SKM-1 (cell line): ENCODE measurements at regions not wholly inside any gene's neighbourhood (a gene's known extent, or its start where the extent isn't known, plus 50 kb on each side); places are given as distances from the start of the nearest gene placed in this dataset.

ENCODE experiments used
- DNase-seq: peaks from one replicate; lab custom pipeline; 2025; ENCODE audit not compliant: unreplicated experiment; lab: John Stamatoyannopoulos, UW

DNA sequence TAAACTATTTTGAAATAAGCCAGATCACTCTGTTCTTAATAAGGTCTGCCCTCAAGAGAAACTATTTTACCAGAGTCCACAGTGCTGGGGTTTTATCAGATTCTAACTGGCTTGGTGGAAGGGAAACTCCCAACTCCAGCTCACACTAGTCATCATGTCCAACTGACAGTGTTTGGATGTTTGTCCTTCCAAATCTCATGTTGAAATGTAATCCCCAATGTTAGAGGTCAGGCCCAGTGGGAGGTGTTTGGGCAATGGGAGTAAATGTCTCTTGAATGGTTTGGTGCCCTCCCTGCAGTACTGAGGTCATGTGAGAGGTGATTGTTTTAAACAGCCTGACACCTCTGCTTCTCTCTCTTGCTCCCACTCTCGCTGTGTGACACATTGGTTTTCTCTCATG, 1301.0 kb upstream of the CDH8 start:
- no peak for DNase-seq

DNA sequence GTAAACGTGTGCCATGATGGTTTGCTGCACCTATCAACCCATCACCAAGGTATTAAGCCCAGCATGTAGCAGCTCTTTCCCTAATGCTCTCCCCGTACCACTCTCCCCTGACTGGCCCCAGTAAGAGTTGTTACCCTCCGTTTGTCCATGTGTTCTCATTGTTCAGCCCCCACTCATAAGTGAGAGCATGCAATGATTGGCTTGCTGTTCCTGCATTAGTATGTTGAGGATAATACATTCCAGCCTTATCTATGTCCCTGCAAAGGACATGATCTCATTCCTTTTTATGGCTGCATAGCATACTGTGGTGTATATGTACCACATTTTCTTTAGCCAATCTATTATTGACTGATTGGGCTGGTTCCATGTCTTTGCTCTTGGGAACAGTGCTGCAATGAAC, 1294.9 kb upstream of the CDH8 start:
- DNase-seq = no peak

DNA sequence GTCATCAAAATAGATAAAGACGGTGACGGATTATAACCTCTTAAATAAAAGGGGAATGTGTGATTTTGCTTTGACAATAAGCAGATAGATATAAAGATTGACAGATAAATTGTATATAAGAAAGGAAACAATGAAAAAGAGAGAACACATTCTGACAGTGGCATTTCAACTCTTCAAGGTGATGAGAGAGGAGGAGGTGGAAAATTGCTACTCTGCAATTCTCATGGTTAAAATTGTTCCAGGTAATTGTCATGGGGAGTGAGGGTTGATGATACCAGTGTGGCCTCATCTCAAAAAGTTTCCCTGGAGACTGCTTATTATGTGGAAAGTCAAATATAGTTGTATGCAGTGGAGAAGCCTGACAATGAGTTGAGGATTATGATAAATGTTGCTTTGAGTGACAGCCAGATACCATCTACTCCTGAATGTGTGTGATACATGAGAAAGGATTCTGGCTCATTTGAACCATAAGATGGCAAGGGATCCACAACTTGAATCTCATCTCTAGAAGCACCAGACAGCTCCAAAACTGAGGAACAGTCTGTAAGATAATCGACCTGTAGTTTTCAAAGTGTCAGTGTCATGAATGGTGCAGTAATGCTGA, 1290.6 kb upstream of the CDH8 start:
- DNase-seq = no peak

DNA sequence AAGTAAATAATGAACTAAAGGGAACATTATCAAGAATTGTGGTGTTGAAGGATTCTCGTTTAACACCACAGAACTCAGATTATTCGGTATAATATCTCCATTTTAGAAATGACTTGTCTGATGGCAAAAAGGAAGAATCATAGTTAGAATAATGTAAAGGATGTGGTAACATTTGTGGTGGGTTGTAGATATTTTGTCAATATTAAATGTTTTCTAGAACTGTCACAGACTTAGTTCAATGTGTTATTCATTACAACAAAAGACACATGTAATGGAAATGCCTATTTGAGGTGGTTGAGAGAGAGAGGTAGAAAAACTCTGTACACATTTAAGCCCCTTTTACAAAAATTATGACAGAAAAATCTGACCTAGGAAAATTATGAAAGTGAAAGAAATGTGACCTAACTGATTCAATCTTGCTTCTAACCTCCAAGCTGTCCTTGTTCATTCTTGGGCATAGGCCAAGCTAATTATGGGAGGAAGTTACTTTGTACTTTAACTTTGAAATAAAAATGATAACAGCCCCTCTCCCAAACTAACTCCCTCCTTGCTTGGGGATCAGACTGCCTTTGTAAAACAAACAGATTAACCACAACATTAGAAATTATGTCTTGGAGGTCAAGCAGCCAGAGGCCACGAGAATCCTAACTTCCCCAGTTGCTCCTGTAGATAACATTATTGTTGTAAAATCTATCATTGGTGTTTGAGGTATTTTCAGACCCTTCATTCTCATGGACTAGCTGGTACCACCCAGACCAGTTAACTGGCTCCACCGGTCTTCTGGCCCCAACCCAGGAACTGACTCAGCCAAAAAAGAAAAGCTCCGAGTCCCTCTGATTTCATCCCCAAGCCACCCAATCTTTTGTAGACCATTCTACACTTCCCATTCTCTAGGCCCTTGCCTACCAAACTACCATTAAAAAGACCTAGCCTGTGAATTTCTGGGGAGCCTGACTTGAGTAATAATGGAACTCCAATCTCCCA, 1287.8 kb upstream of the CDH8 start:
- no peak for DNase-seq

DNA sequence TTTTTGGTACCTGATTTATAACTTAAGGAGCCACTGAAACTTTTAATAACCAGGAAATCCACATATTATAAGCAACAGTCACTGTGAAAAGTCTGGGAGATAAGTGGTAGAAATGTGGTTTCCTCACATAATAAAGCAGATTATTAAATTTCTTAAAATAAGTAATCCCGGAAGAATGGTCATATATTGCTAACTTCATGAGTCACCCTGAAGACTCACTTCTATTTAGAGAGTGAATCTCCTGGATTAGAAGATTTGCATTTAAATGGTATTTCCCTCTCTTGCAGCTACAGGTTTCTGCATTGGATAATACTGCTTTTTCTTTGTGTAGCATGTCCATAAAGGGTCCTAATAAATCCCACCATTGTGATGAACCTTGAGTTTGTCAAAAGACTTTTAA, 1286.8 kb upstream of the CDH8 start:
- DNase-seq = no peak

DNA sequence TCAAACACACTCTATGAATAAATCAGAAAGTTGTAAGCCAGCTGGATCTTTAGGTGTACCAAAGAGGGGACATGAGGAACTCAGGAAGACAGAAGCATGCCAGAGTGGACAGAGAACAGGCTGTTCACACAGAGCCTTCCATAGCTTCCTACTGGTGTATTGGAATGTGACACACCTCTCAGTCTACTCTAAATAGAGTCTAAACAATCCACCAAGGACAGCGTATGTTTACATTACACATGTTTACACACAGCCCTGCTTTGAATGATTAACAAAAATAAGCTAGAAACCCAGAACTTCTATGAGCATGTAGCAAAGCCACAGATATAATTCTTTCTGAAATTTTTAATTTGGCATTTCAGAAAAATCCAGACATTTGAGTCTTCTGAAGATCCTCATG, 1279.0 kb upstream of the CDH8 start:
- DNase-seq = no peak

DNA sequence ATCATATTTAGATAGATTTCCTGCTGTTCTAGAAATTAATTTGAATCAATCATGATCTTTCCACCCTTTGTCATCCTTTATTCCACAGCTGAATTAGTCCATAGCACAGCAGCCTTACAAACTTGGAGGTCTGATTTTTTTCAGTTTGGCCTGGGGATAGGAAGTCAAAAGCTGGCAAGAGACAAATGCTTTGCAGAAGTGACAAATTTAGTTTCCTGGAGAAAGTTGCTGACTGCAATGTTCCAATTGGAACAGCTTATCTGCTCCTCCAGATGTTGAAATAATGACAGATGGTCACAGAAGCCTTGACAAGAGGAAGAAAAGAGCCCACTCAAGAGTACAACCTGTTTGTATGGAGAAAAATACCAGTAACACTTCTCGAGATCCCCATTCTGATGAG, 1276.1 kb upstream of the CDH8 start:
- DNase-seq = peak; percentile 31

DNA sequence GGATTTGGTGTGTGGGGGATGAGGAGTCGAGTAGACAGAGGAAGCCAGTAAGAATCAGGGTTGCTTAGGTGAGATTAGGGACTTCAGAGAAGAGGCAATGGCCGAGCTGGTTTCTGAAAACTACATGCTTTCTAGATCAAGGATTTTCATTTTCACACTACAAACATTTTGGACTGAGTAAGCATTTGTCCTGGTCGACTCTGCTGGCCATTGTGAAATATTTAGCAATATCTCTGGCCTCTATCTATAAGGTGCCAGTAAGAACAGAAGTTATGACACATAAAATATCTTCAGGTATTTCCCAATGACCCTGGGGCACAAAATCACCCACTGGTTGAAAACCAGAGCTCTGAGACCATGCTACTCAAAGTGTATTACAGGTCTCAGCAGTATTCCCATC, 1275.1 kb upstream of the CDH8 start:
- DNase-seq = no peak

DNA sequence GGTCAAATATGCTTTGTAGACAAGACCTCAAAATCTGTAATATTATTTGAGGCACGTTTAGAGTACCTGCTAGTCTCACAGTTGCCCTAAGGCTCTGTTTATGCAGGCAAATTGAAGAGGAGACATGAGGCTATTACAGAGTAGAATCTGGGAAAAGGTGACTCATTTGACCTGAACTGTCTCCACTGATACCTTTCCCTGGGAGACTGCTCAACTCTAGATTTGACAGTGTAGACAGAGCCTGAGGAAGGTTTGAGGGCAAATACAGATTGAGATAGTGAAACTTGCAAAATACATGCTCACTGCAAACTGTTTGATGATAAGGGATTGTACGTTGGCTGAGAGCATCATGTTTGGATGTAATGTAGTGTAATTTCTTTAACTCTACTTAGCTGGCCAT, 1266.6 kb upstream of the CDH8 start:
- DNase-seq = no peak

DNA sequence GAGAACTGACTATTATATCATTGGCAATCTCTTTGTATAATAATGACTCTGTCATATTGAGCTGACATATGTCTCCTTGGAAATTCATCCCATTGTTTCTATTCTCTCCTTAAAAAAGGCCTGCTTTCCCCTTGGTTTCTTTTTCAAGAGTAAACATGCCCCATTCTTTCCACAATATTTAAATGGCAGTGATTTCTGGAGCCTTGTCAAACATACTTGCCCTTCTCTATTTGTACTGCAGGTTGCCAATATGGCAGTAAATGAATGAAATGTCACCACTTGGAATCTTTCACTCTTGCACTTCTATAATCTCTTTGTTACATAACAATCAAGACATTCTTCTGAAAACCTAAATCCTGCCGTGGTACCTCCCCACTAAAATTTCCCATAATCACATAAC, 1265.1 kb upstream of the CDH8 start:
- no peak for DNase-seq

DNA sequence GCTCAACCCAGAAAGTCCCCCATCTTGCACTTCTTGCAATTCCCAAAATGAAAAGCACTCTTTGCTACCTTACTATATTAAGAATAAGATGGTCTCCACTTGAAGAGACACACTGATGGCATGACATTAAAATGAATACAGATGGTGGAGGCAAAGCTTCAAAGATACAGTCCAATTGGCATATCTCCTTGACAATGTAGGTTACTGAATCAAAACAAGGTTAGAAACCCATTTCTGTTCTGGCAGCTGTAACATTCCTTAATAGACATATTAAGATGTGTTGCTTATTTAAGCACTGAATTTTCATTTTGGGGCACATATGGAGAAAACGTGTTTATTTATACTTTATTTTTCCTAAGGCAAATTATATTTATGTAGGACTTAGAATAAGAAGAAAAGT, 1262.8 kb upstream of the CDH8 start:
- no peak for DNase-seq

DNA sequence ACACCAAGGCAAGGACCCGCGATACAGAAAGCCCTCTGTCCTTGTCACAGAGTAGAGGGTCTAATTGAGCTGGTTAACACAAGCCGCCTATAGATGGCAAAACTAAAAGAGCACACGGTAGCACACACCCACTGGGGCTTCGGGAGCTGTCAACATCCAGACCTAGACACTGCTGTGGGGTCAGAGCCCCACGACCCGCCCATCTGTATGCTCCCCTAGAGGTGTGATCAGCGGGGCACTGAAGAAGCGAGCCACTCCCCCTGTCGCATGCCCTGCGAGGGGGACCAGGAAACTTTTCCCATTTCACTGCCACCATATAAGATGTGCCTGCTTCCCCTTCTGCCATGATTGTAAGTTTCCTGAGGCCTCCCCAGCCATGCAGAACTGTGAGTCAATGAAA, 1255.8 kb upstream of the CDH8 start:
- no peak for DNase-seq

DNA sequence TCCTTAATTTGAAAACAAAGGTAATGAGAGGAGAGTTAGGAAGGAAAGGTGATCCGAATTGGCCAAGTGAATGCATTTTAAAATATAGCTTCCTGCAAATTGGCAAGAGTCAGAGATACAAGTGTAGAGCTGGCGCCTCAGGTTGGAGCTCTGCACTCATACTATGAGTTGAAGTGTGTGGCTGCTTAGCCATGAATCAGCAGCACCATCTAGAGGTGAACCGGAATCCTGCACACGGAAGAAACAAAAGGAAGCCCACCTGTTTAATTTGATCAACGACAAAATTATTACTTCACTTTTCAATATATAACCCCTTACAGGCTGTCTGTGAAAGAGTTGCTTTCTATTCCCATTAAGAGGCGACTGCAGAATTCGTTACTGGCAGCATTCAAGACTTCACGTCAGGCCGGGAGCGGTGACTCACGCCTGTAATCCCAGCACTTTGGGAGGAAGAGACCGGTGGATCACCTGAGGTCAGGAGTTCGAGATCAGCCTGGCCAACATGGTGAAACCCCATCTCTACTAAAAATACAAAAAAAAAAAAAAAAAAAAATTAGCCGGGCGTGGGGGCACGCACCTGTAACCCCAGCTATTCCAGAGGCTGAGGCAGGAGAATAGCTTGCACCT, 1253.7 kb upstream of the CDH8 start:
- DNase-seq = peak; percentile 3

DNA sequence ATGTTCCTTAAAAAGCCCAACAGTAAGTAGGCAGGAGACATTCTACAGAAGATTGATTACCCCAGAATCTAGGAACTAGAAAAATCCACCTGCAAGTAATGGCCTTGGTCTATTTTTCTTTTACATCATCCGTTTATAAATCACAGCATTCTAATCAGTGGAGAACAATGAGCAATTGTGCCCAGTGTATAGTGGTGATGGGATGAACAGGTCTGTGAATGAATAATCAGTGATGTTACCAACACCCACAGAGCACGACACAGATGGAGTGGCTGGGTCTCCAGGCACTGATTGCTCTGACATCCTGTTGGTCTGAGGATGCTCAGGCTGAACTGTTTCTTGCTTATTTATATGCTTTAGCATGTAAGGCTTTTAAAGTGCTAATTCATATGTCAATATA, 1251.2 kb upstream of the CDH8 start:
- no peak for DNase-seq

DNA sequence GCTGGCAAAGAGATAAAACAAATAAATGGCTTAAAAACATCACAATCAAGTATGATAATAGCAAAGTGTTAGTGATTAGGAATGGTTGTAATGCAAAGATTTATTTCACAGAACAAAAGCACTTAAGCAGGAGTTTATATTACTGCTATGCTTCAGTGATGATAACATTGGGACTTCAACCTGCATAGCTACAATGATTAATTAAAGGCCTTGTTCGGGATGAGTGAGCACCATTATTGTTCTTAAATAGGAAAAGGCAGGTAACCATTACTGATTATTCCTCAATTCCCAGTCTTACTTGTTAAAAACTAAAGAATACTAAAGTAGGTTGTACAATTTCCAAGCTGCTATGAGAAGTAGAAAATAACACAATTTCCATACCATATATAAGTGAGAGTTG, 1247.5 kb upstream of the CDH8 start:
- DNase-seq = no peak

DNA sequence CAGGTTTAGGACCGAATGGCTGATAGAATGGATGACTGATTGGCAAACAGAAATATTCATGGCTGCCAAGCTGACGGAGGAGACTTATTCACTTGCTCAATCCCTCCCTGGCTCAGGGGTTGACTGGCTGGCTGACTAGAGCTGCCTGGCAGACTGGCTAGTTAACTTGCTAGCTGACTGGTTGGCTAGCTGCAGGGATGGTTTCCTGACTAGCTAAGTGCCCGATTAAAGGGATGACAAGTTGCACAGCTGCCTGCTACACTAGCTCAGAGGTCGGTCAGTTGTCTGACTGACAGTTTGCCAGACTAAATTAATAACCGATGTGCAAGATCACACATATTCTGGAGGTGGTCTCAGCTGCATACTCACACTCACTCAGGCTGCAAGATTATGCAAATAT, 1208.4 kb upstream of the CDH8 start:
- DNase-seq = no peak

DNA sequence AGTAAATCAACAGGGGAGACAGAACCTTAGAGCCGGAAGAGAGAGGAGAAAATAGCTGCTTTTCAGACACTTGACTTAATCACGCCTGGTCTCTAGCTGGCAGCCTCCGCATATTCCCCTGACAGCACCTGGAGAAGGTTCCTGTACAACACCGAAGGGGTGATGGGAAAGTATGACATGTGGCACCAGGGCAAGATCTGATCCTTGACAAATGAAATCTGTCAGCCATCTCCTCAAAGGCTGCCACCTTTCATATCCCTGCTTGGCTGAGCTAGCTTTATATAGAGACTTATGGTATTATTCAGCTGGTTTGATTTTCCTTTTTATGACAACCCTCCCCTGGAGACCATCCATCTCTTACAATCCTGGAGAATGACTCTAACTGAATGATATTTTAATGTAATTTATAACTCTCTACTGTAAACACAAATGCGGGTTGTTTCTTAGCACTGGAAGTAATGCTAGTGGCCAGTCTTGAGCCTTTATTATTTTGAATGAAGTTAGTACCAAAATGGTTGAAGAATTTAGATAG, 1205.3 kb upstream of the CDH8 start:
- DNase-seq = no peak

DNA sequence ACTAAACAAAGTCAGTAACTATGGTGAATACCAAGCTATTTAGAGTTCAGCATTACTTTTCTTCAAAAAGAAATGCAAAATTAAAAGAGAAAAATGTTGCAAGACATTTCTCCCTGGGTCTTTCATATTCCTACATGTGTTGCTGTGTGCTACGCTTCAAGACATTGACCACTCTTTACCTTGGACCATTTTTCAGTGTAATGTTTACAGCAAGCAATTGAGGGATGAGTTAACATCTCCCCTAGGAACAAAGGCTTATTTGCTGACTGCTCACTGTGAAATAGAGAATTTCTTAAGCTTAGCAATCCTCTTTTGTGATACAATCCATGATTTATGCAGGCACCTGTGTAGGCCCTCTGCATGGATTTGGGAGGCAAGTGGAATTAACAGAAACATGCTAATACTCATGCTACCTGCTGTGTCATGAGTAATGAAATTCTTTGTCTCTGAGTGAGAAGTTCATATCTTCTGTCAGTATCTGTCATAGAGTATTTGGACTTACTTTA, 1202.9 kb upstream of the CDH8 start:
- DNase-seq = no peak

DNA sequence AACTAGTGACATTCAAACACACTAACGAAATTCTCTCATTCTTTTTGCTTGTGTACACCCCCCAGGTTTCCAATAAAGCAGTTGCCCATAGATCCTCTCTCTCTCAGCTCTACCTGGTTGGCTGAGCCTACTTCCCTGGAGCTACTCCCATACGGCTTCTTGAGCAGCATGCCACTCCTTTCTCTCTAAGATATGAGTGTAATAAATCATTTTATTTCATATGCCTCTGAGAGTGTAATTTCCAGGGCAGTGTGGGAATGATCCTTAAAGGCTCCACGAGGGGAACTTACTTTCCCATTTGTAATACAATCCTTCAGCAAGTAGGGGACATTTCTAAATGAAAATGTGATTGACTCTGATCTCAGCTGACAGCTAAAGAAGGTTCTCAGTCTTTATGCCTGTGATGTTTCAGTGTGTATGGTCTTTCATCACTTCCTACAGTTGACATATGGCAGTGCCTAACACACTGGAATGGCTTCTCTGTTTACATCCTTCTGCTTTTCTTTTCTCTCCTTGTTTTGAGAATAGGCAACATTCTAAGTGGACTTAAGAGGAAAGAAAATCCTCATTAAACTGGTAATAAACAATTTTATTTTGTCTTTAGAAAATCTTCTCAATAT, 1194.3 kb upstream of the CDH8 start:
- no peak for DNase-seq

DNA sequence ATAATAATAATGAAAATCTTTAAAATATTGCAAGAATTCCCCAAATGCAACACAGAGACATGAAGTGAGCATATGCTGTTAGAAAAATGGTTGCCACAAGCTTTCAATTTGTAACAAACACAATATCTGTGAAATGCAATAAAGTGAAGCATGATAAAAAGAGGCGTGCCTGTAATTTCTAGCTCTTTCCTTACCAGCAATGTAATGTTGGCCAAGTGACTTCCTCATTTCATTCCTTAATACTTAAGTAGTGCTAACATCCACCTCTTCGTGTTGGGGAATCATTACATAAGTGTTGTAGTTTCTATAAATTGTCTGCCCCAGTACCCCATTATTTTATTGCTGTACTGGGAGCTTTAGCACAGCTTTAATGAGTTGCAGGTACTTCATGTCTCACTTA, 1192.0 kb upstream of the CDH8 start:
- DNase-seq = no peak

DNA sequence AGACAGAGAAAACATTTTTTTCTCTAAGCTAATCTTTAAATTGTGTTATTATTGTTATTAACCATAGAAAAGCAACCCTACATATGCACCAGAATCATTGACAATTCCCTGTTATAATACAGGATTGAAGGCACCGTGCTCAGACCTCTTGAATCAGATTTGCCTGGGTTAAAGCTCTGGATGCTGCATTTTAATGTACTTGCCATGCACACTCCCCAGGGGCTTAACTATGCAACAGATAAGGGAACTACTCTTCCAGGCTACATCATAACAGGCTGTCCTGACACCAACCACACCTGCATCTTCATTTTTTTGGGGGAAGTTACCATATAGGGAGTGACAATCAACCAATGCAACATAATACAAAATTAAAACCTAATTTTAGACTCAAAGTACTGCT, 1187.6 kb upstream of the CDH8 start:
- DNase-seq = no peak
